HCT116 (cell line): ENCODE measurements at regions not wholly inside any gene's neighbourhood (a gene's known extent, or its start where the extent isn't known, plus 50 kb on each side); places are given as distances from the start of the nearest gene placed in this dataset.

ENCODE experiments used
- ATAC-seq: fragments of 200-7000 bp; cut with Tn5 transposase; 2 replicates; pipeline ENCODE4 v1.9.1; 2020; ENCODE audit warnings: mild to moderate bottlenecking, moderate library complexity
- BruUV-seq: library from RNA; stranded (reverse); fragments of 400-500 nt; replicated peaks from 2 replicates; lab custom pipeline; 2021; lab: Mats Ljungman, UMichigan
- CTCF ChIA-PET: fragments of 300-600 bp; sonication (Branson Sonifier 250); formaldehyde crosslinking; loops from one replicate; lab custom pipeline; 2021; ENCODE audit warnings: antibody characterized with exemption; lab: Charles Lee
- POLR2A ChIA-PET: fragments of 300-600, 350-600 bp; sonication (Branson Sonifier 250); formaldehyde crosslinking; loops from one replicate; lab custom pipeline; 2021; ENCODE audit warnings: antibody characterized with exemption; lab: Charles Lee
- RAD21 ChIA-PET, 2 experiments: fragments of 300-600 bp; sonication (Branson Sonifier 250); formaldehyde crosslinking; loops; one replicate each; lab custom pipeline; 2023; ENCODE audit warnings: low total read pairs in 2 of 2; ENCODE audit not compliant: uncharacterized antibody in 2 of 2, unreplicated experiment in 2 of 2, low non-redundant PET in 1 of 2; lab: Charles Lee
- DNase-seq: peaks from one replicate; pipeline ENCODE4 v3.0.0-alpha.2; 2010; ENCODE audit warnings: low read depth, low spot score
- H2AFZ ChIP-seq: fragments of 200-600 bp; shearing (Covaris generic), sonication (generic); 2 replicates; pipeline ENCODE4 v1.6.1; 2017; ENCODE audit warnings: low read depth, mixed run types, mixed read lengths, antibody characterized with exemption, low read length; ENCODE audit not compliant: poor library complexity, severe bottlenecking
- H3K27ac ChIP-seq: 2 replicates; pipeline ENCODE4 v1.5.1; 2012; ENCODE audit warnings: low read depth, low read length
- H3K27me3 ChIP-seq: fragments of 200-600 bp; sonication (generic); 2 replicates; pipeline ENCODE4 v1.6.1; 2016; ENCODE audit warnings: mixed run types, low read length, mixed read lengths; ENCODE audit not compliant: insufficient read depth
- H3K36me3 ChIP-seq, 2 experiments: fragments of 200-500 bp in 1 of 2; fragments of 200-600 bp in 1 of 2; sonication (Bioruptor generic) in 1 of 2; sonication (generic) in 1 of 2; 2 replicates each; pipeline versions ENCODE4 v1.5.1 to v1.6.1; 2014 to 2016; ENCODE audit warnings: low read length in 2 of 2, inconsistent platforms in 1 of 2, mixed read lengths in 1 of 2, mixed run types in 1 of 2; ENCODE audit not compliant: insufficient read depth in 2 of 2, control insufficient read depth in 1 of 2
- H3K4me1 ChIP-seq, 2 experiments: fragments of 200-600 bp in 1 of 2; sonication (generic) in 1 of 2; 2 replicates each; pipeline versions ENCODE4 v1.5.1 to v1.6.1; 2012 to 2017; ENCODE audit warnings: low read length in 2 of 2, inconsistent platforms in 1 of 2, mild to moderate bottlenecking in 1 of 2, mixed read lengths in 1 of 2, mixed run types in 1 of 2, moderate library complexity in 1 of 2; ENCODE audit not compliant: insufficient read depth in 2 of 2, control insufficient read depth in 1 of 2
- H3K4me2 ChIP-seq: fragments of 200-600 bp; sonication (generic); 2 replicates; pipeline ENCODE4 v1.6.1; 2017; ENCODE audit warnings: mixed run types, low read length, mixed read lengths
- H3K4me3 ChIP-seq, 2 experiments: fragments of 200-600 bp in 1 of 2; sonication (generic) in 1 of 2; replicated peaks in 1 of 2; 2 replicates each; pipeline ENCODE4 v1.5.1; 2011 to 2016; ENCODE audit warnings: low read length in 2 of 2, control low read depth in 1 of 2, low read depth in 1 of 2, mild to moderate bottlenecking in 1 of 2, mixed read lengths in 1 of 2, mixed run types in 1 of 2
- H3K79me2 ChIP-seq: fragments of 200-600 bp; sonication (generic); 2 replicates; pipeline ENCODE4 v1.6.1; 2017; ENCODE audit warnings: mild to moderate bottlenecking, mixed run types, low read length, moderate library complexity, mixed read lengths; ENCODE audit not compliant: insufficient read depth
- H3K9ac ChIP-seq: fragments of 200-600 bp; sonication (generic); 2 replicates; pipeline ENCODE4 v1.6.1; 2016; ENCODE audit warnings: low read length, mixed read lengths
- H3K9me2 ChIP-seq: fragments of 200-600 bp; sonication (generic), shearing (Covaris generic); 2 replicates; pipeline ENCODE4 v1.6.1; 2017; ENCODE audit warnings: mixed run types, mild to moderate bottlenecking, moderate library complexity; ENCODE audit not compliant: insufficient read depth
- H3K9me3 ChIP-seq, 2 experiments: fragments of 200-500 bp in 1 of 2; fragments of 200-600 bp in 1 of 2; sonication (Bioruptor generic) in 1 of 2; sonication (generic) in 1 of 2; 2 replicates each; pipeline ENCODE4 v1.6.1; 2014 to 2017; ENCODE audit warnings: low read length in 2 of 2, mixed read lengths in 2 of 2, inconsistent platforms in 1 of 2, low read depth in 1 of 2, mild to moderate bottlenecking in 1 of 2, mixed run types in 1 of 2, moderate library complexity in 1 of 2; ENCODE audit not compliant: control insufficient read depth in 1 of 2, insufficient read depth in 1 of 2
- H4K20me1 ChIP-seq: fragments of 200-600 bp; sonication (generic), shearing (Covaris generic); 2 replicates; pipeline ENCODE4 v1.6.1; 2017; ENCODE audit warnings: mixed run types, mild to moderate bottlenecking, moderate library complexity; ENCODE audit not compliant: insufficient read depth
- CEBPB ChIP-seq: IDR thresholded peaks from 2 replicates; pipeline ENCODE4 v1.6.1; 2012; ENCODE audit warnings: low read depth
- EGR1 ChIP-seq: IDR thresholded peaks from 2 replicates; pipeline ENCODE4 v1.6.1; 2012; ENCODE audit warnings: low read depth
- ELF1 ChIP-seq: IDR thresholded peaks from 2 replicates; pipeline ENCODE4 v1.6.1; 2012; ENCODE audit warnings: low read depth, borderline replicate concordance
- EZH2 ChIP-seq: fragments of 200-600 bp; sonication (generic); IDR thresholded peaks from 2 replicates; pipeline ENCODE4 v1.6.1; 2017; ENCODE audit warnings: antibody characterized with exemption, mixed run types
- POLR2A ChIP-seq: IDR thresholded peaks from 2 replicates; pipeline ENCODE4 v1.7.0; 2011; ENCODE audit warnings: borderline replicate concordance; ENCODE audit not compliant: insufficient read depth, insufficient read length; ENCODE audit errors: extremely low read depth
- POLR2AphosphoS5 ChIP-seq: IDR thresholded peaks from 2 replicates; pipeline ENCODE4 v1.6.1; 2011; ENCODE audit warnings: mild to moderate bottlenecking, low read depth, low read length, moderate library complexity
- REST ChIP-seq: IDR thresholded peaks from 2 replicates; pipeline ENCODE4 v1.6.1; 2012; ENCODE audit warnings: low read depth
- SP1 ChIP-seq: IDR thresholded peaks from 2 replicates; pipeline ENCODE4 v1.6.1; 2012; ENCODE audit warnings: low read depth
- SRF ChIP-seq: IDR thresholded peaks from 2 replicates; pipeline ENCODE4 v1.6.1; 2012; ENCODE audit warnings: low read depth
- TCF7L2 ChIP-seq: IDR thresholded peaks from 2 replicates; pipeline ENCODE4 v1.7.0; 2011; ENCODE audit warnings: borderline replicate concordance, inconsistent platforms; ENCODE audit not compliant: insufficient read depth, insufficient read length; ENCODE audit errors: extremely low read depth
- ZFX ChIP-seq: fragments of 450-650 bp; IDR thresholded peaks from 2 replicates; pipeline ENCODE4 v1.6.1; 2017
- intact Hi-C: fragments of 100-400 bp; cut with micrococcal nuclease; formaldehyde crosslinking; loops from 2 replicates; pipeline ENCODE4 v1.10.0; 2022
- TF ChIP-seq, protein P1 (sequence below): IDR thresholded peaks from 2 replicates; pipeline ENCODE4 v1.6.1; 2011; ENCODE audit warnings: mild to moderate bottlenecking, low read length, moderate library complexity; ENCODE audit not compliant: insufficient replicate concordance; ENCODE audit errors: extremely low read depth
- TF ChIP-seq, protein P2 (sequence below): IDR thresholded peaks from 2 replicates; pipeline ENCODE4 v1.6.1; 2012

GRCh38 chr3:78348664-78349063 lies 1308.8 kb downstream of the ROBO2 start:
- ATAC-seq (no peak), DNase-seq (no peak)
- ChIA-PET POLR2A (no interaction called here), CTCF (no interaction called here), RAD21 (no interaction called here)
- Histone ChIP-seq H3K4me3 (no peak overlapping the region), H4K20me1 (no peaks in the 10 kb centered on the region), H3K9me2 (no peaks in the 10 kb centered on the region), H3K4me2 (no peak overlapping the region), H2AFZ (no peak overlapping the region), H3K27me3 (no peaks in the 10 kb centered on the region), H3K9me3 (peaks cover 5 to 22% of the 10 kb centered on the region in 2 experiments; a peak in 3 of 4 replicates), H3K4me1 (no peaks in the 10 kb centered on the region), H3K9ac (no peak overlapping the region), H3K79me2 (no peaks in the 10 kb centered on the region), H3K36me3 (no peaks in the 10 kb centered on the region), H3K27ac (no peak overlapping the region)
- TF ChIP-seq POLR2A (no peak), ELF1 (no peak), REST (no peak), CEBPB (no peak), SRF (no peak), POLR2AphosphoS5 (no peak), EZH2 (no peak), EGR1 (no peak), ZFX (no peak), SP1 (no peak), TCF7L2 (no peak)
- TF ChIP-seq, protein P1, sequence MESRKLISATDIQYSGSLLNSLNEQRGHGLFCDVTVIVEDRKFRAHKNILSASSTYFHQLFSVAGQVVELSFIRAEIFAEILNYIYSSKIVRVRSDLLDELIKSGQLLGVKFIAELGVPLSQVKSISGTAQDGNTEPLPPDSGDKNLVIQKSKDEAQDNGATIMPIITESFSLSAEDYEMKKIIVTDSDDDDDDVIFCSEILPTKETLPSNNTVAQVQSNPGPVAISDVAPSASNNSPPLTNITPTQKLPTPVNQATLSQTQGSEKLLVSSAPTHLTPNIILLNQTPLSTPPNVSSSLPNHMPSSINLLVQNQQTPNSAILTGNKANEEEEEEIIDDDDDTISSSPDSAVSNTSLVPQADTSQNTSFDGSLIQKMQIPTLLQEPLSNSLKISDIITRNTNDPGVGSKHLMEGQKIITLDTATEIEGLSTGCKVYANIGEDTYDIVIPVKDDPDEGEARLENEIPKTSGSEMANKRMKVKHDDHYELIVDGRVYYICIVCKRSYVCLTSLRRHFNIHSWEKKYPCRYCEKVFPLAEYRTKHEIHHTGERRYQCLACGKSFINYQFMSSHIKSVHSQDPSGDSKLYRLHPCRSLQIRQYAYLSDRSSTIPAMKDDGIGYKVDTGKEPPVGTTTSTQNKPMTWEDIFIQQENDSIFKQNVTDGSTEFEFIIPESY = no peak
- TF ChIP-seq, protein P2, sequence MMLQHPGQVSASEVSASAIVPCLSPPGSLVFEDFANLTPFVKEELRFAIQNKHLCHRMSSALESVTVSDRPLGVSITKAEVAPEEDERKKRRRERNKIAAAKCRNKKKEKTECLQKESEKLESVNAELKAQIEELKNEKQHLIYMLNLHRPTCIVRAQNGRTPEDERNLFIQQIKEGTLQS = no peak
- BruUV-seq = no TSS peak
- intact Hi-C loops = no loop called here
